HG02623 (cell line): ENCODE measurements at regions not wholly inside any gene's neighbourhood (a gene's known extent, or its start where the extent isn't known, plus 50 kb on each side); places are given as distances from the start of the nearest gene placed in this dataset.
"Not testable (repeated sequence)": the region's sequence is repeated elsewhere in the genome, so short reads cannot be mapped to it uniquely, and the experiment has no call there.

ENCODE experiments used
- ATAC-seq: cut with Tn5 transposase; IDR thresholded peaks from one replicate; pipeline ENCODE4 v1.9.1; 2021; ENCODE audit warnings: moderate library complexity; ENCODE audit not compliant: unreplicated experiment

- ATAC-seq: no peak
Observed at GRCh38 chr21:21845901-21846300, 847.7 kb downstream of the NCAM2 start.

GRCh38 chr21:21851205-21851604 is 853.0 kb downstream of the NCAM2 start:
- no peak for ATAC-seq

GRCh38 chr21:21851657-21852056 is 853.4 kb downstream of the NCAM2 start:
- ATAC-seq: no peak

GRCh38 chr21:21858502-21859334 is 860.5 kb downstream of the NCAM2 start:
- no peak for ATAC-seq

GRCh38 chr21:21860888-21861287 is 862.7 kb downstream of the NCAM2 start:
- ATAC-seq: no peak

- no peak for ATAC-seq
Observed at GRCh38 chr21:21864321-21864840, 866.2 kb downstream of the NCAM2 start.

- no peak for ATAC-seq
Observed at GRCh38 chr21:21897275-21897883, 899.2 kb downstream of the NCAM2 start.

- ATAC-seq: no peak
Observed at GRCh38 chr21:21898801-21899200, 900.6 kb downstream of the NCAM2 start.

- ATAC-seq: not testable (repeated sequence)
Observed at GRCh38 chr21:21902416-21902815, 904.2 kb downstream of the NCAM2 start.

GRCh38 chr21:21907271-21907670 is 909.1 kb downstream of the NCAM2 start:
- ATAC-seq: no peak

- no peak for ATAC-seq
Observed at GRCh38 chr21:21915816-21916215, 917.6 kb downstream of the NCAM2 start.

GRCh38 chr21:21921410-21922232 is 923.4 kb downstream of the NCAM2 start:
- peak; percentile 45 for ATAC-seq

- no peak for ATAC-seq
Observed at GRCh38 chr21:21929226-21929625, 931.0 kb downstream of the NCAM2 start.

- no peak for ATAC-seq
Observed at GRCh38 chr21:21929789-21930188, 931.6 kb downstream of the NCAM2 start.

GRCh38 chr21:21952566-21952965 is 954.4 kb downstream of the NCAM2 start:
- ATAC-seq: no peak

GRCh38 chr21:21955204-21955603 is 957.0 kb downstream of the NCAM2 start:
- ATAC-seq: no peak

- ATAC-seq: no peak
Observed at GRCh38 chr21:21957490-21957889, 959.3 kb downstream of the NCAM2 start.

- no peak for ATAC-seq
Observed at GRCh38 chr21:21963911-21964310, 965.7 kb downstream of the NCAM2 start.

GRCh38 chr21:21968810-21969209 is 970.6 kb downstream of the NCAM2 start:
- no peak for ATAC-seq

GRCh38 chr21:21969211-21969610 is 971.0 kb downstream of the NCAM2 start:
- no peak for ATAC-seq

GRCh38 chr21:21971384-21971783 is 973.2 kb downstream of the NCAM2 start:
- ATAC-seq: no peak
